ENCODE measurements at regions not wholly inside any gene's neighbourhood (a gene's known extent, or its start where the extent isn't known, plus 50 kb on each side); places are given as distances from the start of the nearest gene placed in this dataset.

DNA sequence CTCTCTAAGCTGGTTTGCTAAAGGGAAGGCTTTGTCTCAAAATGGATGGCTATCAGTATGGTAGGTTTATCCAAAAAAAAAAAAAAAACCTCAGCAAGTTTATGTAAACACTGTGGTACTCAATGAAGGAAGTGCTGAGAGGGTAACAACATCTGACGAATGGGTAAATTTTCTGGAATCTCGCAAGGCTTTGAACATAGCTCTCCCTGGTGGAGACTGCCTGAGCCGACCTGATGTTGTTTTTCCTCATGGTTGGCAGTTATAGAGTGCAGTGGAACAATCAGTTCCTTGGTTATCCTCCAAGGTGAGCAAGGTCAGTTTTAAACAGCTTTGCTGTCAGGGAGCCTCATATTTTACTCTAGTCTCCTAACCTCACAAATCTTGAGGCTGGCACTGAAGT, 94.6 kb downstream of the ZPLD1 start:
- no peaks in the 10 kb centered on the region for H3K79me2 ChIP-seq (ENCODE audit: low read depth)
- H3K4me3 ChIP-seq: no peak overlapping the region
- H3F3A ChIP-seq (ENCODE audit: low read depth): no peaks in the 10 kb centered on the region
- H3K9ac ChIP-seq: no peak overlapping the region
- no peaks in the 10 kb centered on the region for H3K4me1 ChIP-seq
- H2AFZ ChIP-seq (replicated peaks): peak overlapping the region; percentile 80
- H3K27ac ChIP-seq: no peak overlapping the region
- TF ChIP-seq, protein P1, sequence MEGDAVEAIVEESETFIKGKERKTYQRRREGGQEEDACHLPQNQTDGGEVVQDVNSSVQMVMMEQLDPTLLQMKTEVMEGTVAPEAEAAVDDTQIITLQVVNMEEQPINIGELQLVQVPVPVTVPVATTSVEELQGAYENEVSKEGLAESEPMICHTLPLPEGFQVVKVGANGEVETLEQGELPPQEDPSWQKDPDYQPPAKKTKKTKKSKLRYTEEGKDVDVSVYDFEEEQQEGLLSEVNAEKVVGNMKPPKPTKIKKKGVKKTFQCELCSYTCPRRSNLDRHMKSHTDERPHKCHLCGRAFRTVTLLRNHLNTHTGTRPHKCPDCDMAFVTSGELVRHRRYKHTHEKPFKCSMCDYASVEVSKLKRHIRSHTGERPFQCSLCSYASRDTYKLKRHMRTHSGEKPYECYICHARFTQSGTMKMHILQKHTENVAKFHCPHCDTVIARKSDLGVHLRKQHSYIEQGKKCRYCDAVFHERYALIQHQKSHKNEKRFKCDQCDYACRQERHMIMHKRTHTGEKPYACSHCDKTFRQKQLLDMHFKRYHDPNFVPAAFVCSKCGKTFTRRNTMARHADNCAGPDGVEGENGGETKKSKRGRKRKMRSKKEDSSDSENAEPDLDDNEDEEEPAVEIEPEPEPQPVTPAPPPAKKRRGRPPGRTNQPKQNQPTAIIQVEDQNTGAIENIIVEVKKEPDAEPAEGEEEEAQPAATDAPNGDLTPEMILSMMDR (IDR thresholded peaks at IDR 0.05): peak; percentile 56
- no peak for TF ChIP-seq EZH2phosphoT487 (IDR thresholded peaks at IDR 0.05)
- TF ChIP-seq EZH2 (IDR thresholded peaks at IDR 0.05): no peak
- H3K36me3 ChIP-seq: no peaks in the 10 kb centered on the region
- peak; percentile 41 for DNase-seq (ENCODE audit: low spot score)
- H3K4me2 ChIP-seq: no peak overlapping the region
- no peaks in the 10 kb centered on the region for H4K20me1 ChIP-seq (ENCODE audit: low read depth)
- no peaks in the 10 kb centered on the region for H3K9me3 ChIP-seq (ENCODE audit: low read depth)
- no peaks in the 10 kb centered on the region for H3K27me3 ChIP-seq
- no peaks in the 10 kb centered on the region for H3K36me3 Mint-ChIP-seq
- no peak overlapping the region for H3K4me3 Mint-ChIP-seq
- H3K9me3 Mint-ChIP-seq: no peaks in the 10 kb centered on the region
- H3K27ac Mint-ChIP-seq: no peak overlapping the region
- H3K4me1 Mint-ChIP-seq: no peaks in the 10 kb centered on the region
- H3K27me3 Mint-ChIP-seq (ENCODE audit: insufficient read depth, low read depth): no peaks in the 10 kb centered on the region

DNA sequence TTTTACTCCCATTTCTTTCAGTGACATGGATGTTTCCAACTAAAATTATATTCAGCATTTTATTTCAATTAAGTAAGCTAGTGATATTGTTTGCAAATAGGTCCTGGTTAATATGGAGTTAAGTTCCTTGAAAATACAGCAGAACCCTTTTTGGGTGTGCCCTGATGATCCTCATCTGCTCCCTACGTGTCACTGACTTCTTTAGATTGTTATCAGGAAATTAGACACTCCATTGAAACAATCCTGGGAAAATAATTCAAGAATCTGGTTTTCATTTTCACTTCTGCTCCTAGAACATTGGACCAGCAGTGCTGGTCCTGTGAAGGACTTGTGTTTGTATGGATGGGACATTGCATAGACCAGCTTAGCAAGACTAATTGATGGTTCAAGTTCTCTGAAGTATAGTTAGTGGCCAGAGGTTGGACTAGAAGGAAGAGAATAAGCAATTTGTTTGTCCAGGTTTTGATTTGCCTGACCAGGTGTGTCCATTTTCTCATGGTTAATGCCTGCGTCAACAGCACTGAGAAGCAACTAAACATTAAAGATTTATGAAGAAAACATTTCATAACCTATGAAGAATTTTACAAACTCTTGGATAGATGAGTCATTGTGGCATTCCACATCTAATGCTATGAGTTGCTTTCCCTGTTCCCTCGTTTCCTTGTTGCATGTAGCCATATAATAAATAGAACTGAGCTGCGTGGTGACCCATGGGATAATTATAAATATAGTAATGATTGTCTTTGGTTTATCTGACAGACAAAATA, 95.8 kb downstream of the ZPLD1 start:
- H3K9ac ChIP-seq: no peak overlapping the region
- H3K27me3 ChIP-seq: no peaks in the 10 kb centered on the region
- H3K9me3 Mint-ChIP-seq: no peaks in the 10 kb centered on the region
- H3K36me3 ChIP-seq: no peaks in the 10 kb centered on the region
- no peaks in the 10 kb centered on the region for H4K20me1 ChIP-seq (ENCODE audit: low read depth)
- no peaks in the 10 kb centered on the region for H3F3A ChIP-seq (ENCODE audit: low read depth)
- no peak overlapping the region for H3K27ac ChIP-seq
- H3K4me2 ChIP-seq: no peak overlapping the region
- no peaks in the 10 kb centered on the region for H3K9me3 ChIP-seq (ENCODE audit: low read depth)
- no peaks in the 10 kb centered on the region for H3K36me3 Mint-ChIP-seq
- no peaks in the 10 kb centered on the region for H3K4me1 ChIP-seq
- TF ChIP-seq, protein P1 (IDR thresholded peaks at IDR 0.05): no peak
- no peak for TF ChIP-seq EZH2 (IDR thresholded peaks at IDR 0.05)
- no peak for TF ChIP-seq EZH2phosphoT487 (IDR thresholded peaks at IDR 0.05)
- no peak overlapping the region for H3K27ac Mint-ChIP-seq
- H3K4me3 ChIP-seq: no peak overlapping the region
- H3K4me1 Mint-ChIP-seq: no peaks in the 10 kb centered on the region
- H3K27me3 Mint-ChIP-seq (ENCODE audit: insufficient read depth, low read depth): no peaks in the 10 kb centered on the region
- H3K79me2 ChIP-seq (ENCODE audit: low read depth): no peaks in the 10 kb centered on the region
- no peak overlapping the region for H2AFZ ChIP-seq (replicated peaks)
- DNase-seq (ENCODE audit: low spot score): no peak
- no peak overlapping the region for H3K4me3 Mint-ChIP-seq

DNA sequence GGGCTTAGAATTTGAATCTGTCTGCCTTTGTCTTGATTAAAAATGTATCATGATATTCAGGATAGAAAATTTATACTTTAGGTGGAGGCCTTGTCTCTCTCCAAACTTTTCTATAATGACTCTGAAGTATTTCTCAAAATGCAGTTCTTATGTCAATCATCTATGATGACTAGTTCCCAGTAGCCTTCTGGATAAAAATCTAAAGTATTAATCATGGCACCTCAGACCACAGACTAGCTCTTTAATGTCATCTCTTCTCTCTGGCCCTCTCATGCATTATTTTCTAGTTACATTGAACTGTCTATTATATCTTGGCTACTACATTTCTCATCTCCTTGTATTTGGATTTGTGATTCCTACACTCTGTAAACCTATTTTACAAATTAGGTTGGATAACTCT, 96.9 kb downstream of the ZPLD1 start:
- Mint-ChIP-seq H3K27ac (no peak overlapping the region), H3K9me3 (no peaks in the 10 kb centered on the region), H3K4me3 (no peak overlapping the region), H3K36me3 (no peaks in the 10 kb centered on the region), H3K4me1 (no peaks in the 10 kb centered on the region), H3K27me3 (ENCODE audit: insufficient read depth, low read depth) (no peaks in the 10 kb centered on the region)
- H3K79me2 ChIP-seq (ENCODE audit: low read depth): no peaks in the 10 kb centered on the region
- H2AFZ ChIP-seq (replicated peaks): no peak overlapping the region
- peaks cover 1% of the 10 kb centered on the region for H3K4me1 ChIP-seq
- no peaks in the 10 kb centered on the region for H3K36me3 ChIP-seq
- H3K27ac ChIP-seq: no peak overlapping the region
- H3K4me2 ChIP-seq: no peak overlapping the region
- H3K9ac ChIP-seq: no peak overlapping the region
- H3F3A ChIP-seq (ENCODE audit: low read depth): no peaks in the 10 kb centered on the region
- DNase-seq (ENCODE audit: low spot score): no peak
- no peak overlapping the region for H3K4me3 ChIP-seq
- H4K20me1 ChIP-seq (ENCODE audit: low read depth): no peaks in the 10 kb centered on the region
- TF ChIP-seq, protein P1 (IDR thresholded peaks at IDR 0.05): no peak
- TF ChIP-seq EZH2phosphoT487 (IDR thresholded peaks at IDR 0.05) (no peak), EZH2 (IDR thresholded peaks at IDR 0.05) (no peak)
- no peaks in the 10 kb centered on the region for H3K27me3 ChIP-seq
- H3K9me3 ChIP-seq (ENCODE audit: low read depth): no peaks in the 10 kb centered on the region

Data from neural progenitor cell (in vitro differentiated cells).